H1 (cell line): ENCODE measurements at regions not wholly inside any gene's neighbourhood (a gene's known extent, or its start where the extent isn't known, plus 50 kb on each side); places are given as distances from the start of the nearest gene placed in this dataset.

Source experiments
- CTCF ChIA-PET: fragments of 300-600 bp; sonication (Branson Sonifier 250); formaldehyde crosslinking; loops from one replicate; lab custom pipeline; 2021; ENCODE audit not compliant: partially characterized antibody; lab: Charles Lee
- POLR2A ChIA-PET: fragments of 300-600 bp; sonication (Branson Sonifier 250); formaldehyde crosslinking; loops from one replicate; lab custom pipeline; 2021; ENCODE audit warnings: inconsistent platforms; ENCODE audit not compliant: partially characterized antibody; lab: Charles Lee
- DNase-seq, 2 experiments: peaks; one replicate each; pipeline versions ENCODE4 v3.0.0 to v3.0.0-alpha.2; 2010 to 2022; ENCODE audit warnings: low spot score in 2 of 2, low read depth in 1 of 2, mixed read lengths in 1 of 2
- FAIRE-seq: peaks from 2 replicates; lab custom pipeline; 2011; peaks lifted over from hg19 to GRCh38; lab: Jason Lieb, UNC
- H2AFZ ChIP-seq: 2 replicates; pipeline ENCODE4 v1.8.1; 2012; ENCODE audit warnings: low read length, inconsistent platforms
- H2AK5ac ChIP-seq: 2 replicates; pipeline ENCODE4 v1.6.1; 2013; ENCODE audit warnings: low read depth, low read length
- H2BK120ac ChIP-seq: replicated peaks from 2 replicates; pipeline ENCODE3; 2013; ENCODE audit warnings: low read depth, low read length, inconsistent platforms
- H2BK12ac ChIP-seq: 2 replicates; pipeline ENCODE4 v1.6.1; 2013; ENCODE audit warnings: low read depth, low read length
- H2BK15ac ChIP-seq: 2 replicates; pipeline ENCODE4 v1.6.1; 2013; ENCODE audit warnings: low read length
- H2BK20ac ChIP-seq: 2 replicates; pipeline ENCODE4 v1.6.1; 2013; ENCODE audit warnings: low read length
- H2BK5ac ChIP-seq: 2 replicates; pipeline ENCODE4 v1.6.1; 2013; ENCODE audit warnings: low read depth, low read length
- H3K14ac ChIP-seq: 2 replicates; pipeline ENCODE4 v1.6.1; 2013; ENCODE audit warnings: inconsistent platforms; ENCODE audit not compliant: insufficient read length
- H3K18ac ChIP-seq: 2 replicates; pipeline ENCODE4 v1.6.1; 2013; ENCODE audit warnings: low read length; ENCODE audit errors: extremely low read depth
- H3K23ac ChIP-seq: 2 replicates; pipeline ENCODE4 v1.6.1; 2013; ENCODE audit warnings: inconsistent platforms; ENCODE audit not compliant: insufficient read length
- H3K23me2 ChIP-seq: 2 replicates; pipeline ENCODE4 v1.6.1; 2013; ENCODE audit warnings: low read depth, low read length
- H3K27ac ChIP-seq: 2 replicates; pipeline ENCODE4 v1.6.1; 2011; ENCODE audit warnings: low read depth, low read length, inconsistent platforms
- H3K27me3 ChIP-seq, 4 experiments: replicated peaks in 1 of 4; 1 replicate in 1 of 4; 2 replicates in 3 of 4; pipeline versions ENCODE4 v1.6.1 to v1.8.1; 2011 to 2013; ENCODE audit warnings: low read length in 3 of 4, mild to moderate bottlenecking in 3 of 4, inconsistent platforms in 2 of 4, mixed read lengths in 2 of 4, moderate library complexity in 1 of 4; ENCODE audit not compliant: control insufficient read depth in 3 of 4, insufficient read depth in 3 of 4; ENCODE audit errors: extremely low read depth in 1 of 4
- H3K36me3 ChIP-seq, 4 experiments: 2 replicates each; pipeline versions ENCODE4 v1.6.1 to v1.8.1; 2011 to 2013; ENCODE audit warnings: mild to moderate bottlenecking in 4 of 4, low read length in 3 of 4, moderate library complexity in 2 of 4, control low read depth in 1 of 4, inconsistent platforms in 1 of 4; ENCODE audit not compliant: insufficient read depth in 4 of 4, control insufficient read depth in 2 of 4
- H3K4ac ChIP-seq: replicated peaks from 2 replicates; pipeline ENCODE3; 2013; ENCODE audit warnings: low read length, low read depth, mixed read lengths, inconsistent platforms; ENCODE audit not compliant: insufficient read length
- H3K4me1 ChIP-seq, 4 experiments: replicated peaks in 1 of 4; 1 replicate in 1 of 4; 2 replicates in 3 of 4; pipeline versions ENCODE4 v1.6.1 to v1.8.1; 2011 to 2013; ENCODE audit warnings: low read length in 3 of 4, inconsistent platforms in 2 of 4, mixed read lengths in 1 of 4; ENCODE audit not compliant: insufficient read depth in 4 of 4, control insufficient read depth in 3 of 4
- H3K4me2 ChIP-seq, 2 experiments: 2 replicates each; pipeline versions ENCODE4 v1.6.1 to v1.8.1; 2011 to 2013; ENCODE audit warnings: low read depth in 2 of 2, low read length in 2 of 2, control low read depth in 1 of 2, inconsistent platforms in 1 of 2, mild to moderate bottlenecking in 1 of 2; ENCODE audit not compliant: insufficient read depth in 1 of 2
- H3K4me3 ChIP-seq, 4 experiments: fragments of 200-600, 300-600 bp in 1 of 4; sonication (generic), shearing (Covaris generic), sonication (Bioruptor Twin) in 1 of 4; 2 replicates each; pipeline versions ENCODE4 v1.5.1 to v1.8.1; 2011 to 2016; ENCODE audit warnings: low read length in 4 of 4, low read depth in 3 of 4, control low read depth in 2 of 4, inconsistent platforms in 2 of 4, mild to moderate bottlenecking in 2 of 4, mixed read lengths in 1 of 4, moderate library complexity in 1 of 4; ENCODE audit not compliant: insufficient read depth in 2 of 4; ENCODE audit errors: extremely low read depth in 1 of 4
- H3K56ac ChIP-seq: replicated peaks from 2 replicates; pipeline ENCODE3; 2013; ENCODE audit warnings: low read depth, mild to moderate bottlenecking, mixed read lengths, low read length, inconsistent platforms; ENCODE audit not compliant: insufficient read length
- H3K79me1 ChIP-seq: 2 replicates; pipeline ENCODE4 v1.6.1; 2013; ENCODE audit warnings: low read depth, low read length, control low read depth
- H3K79me2 ChIP-seq, 2 experiments: 2 replicates each; pipeline versions ENCODE4 v1.6.1 to v1.8.1; 2012 to 2013; ENCODE audit warnings: low read length in 2 of 2, mild to moderate bottlenecking in 2 of 2, inconsistent platforms in 1 of 2; ENCODE audit not compliant: insufficient read depth in 2 of 2, control insufficient read depth in 1 of 2
- H3K9ac ChIP-seq, 4 experiments: replicated peaks in 1 of 4; 1 replicate in 1 of 4; 2 replicates in 3 of 4; pipeline versions ENCODE4 v1.6.1 to v1.8.1; 2011 to 2013; ENCODE audit warnings: low read depth in 3 of 4, low read length in 3 of 4, control low read depth in 2 of 4, mild to moderate bottlenecking in 2 of 4, moderate library complexity in 2 of 4, inconsistent platforms in 1 of 4; ENCODE audit errors: extremely low read depth in 1 of 4
- H3K9me3 ChIP-seq, 2 experiments: 2 replicates each; pipeline versions ENCODE4 v1.6.1 to v1.8.1; 2012 to 2013; ENCODE audit warnings: mild to moderate bottlenecking in 2 of 2, moderate library complexity in 2 of 2, control low read depth in 1 of 2, inconsistent platforms in 1 of 2, low read depth in 1 of 2, low read length in 1 of 2, mixed read lengths in 1 of 2; ENCODE audit not compliant: insufficient read depth in 2 of 2
- H4K20me1 ChIP-seq, 2 experiments: replicated peaks in 1 of 2; 2 replicates each; pipeline versions ENCODE3 to v1.8.1; 2011 to 2013; ENCODE audit warnings: inconsistent platforms in 2 of 2, low read length in 2 of 2, mild to moderate bottlenecking in 1 of 2; ENCODE audit not compliant: insufficient read depth in 2 of 2, control insufficient read depth in 1 of 2
- H4K5ac ChIP-seq: 2 replicates; pipeline ENCODE4 v1.6.1; 2013; ENCODE audit warnings: low read length, low read depth, mixed read lengths, inconsistent platforms; ENCODE audit not compliant: insufficient read length
- H4K8ac ChIP-seq: 2 replicates; pipeline ENCODE4 v1.8.0; 2013; ENCODE audit warnings: mild to moderate bottlenecking, moderate library complexity, low read length, inconsistent platforms; ENCODE audit not compliant: insufficient read depth; ENCODE audit errors: extremely low read depth
- H4K91ac ChIP-seq: replicated peaks from 2 replicates; pipeline ENCODE3; 2013; ENCODE audit warnings: low read length, mixed read lengths, inconsistent platforms; ENCODE audit not compliant: insufficient read length
- CHD1 ChIP-seq: IDR thresholded peaks from 2 replicates; pipeline ENCODE4 v1.6.1; 2012; ENCODE audit warnings: low read depth, low read length, improper control_type of control experiment
- SRF ChIP-seq: IDR thresholded peaks from 2 replicates; pipeline ENCODE4 v1.6.1; 2011; ENCODE audit warnings: mild to moderate bottlenecking, low read depth, low read length, moderate library complexity
- SUZ12 ChIP-seq: fragments of 200-600 bp; sonication (generic); IDR thresholded peaks from 2 replicates; pipeline ENCODE4 v1.6.1; 2012; ENCODE audit warnings: mild to moderate bottlenecking, inconsistent platforms, low read length, moderate library complexity, mixed read lengths
- TCF12 ChIP-seq: IDR thresholded peaks from 2 replicates; pipeline ENCODE4 v1.6.1; 2011; ENCODE audit warnings: low read depth, mild to moderate bottlenecking, low read length
- TEAD4 ChIP-seq: IDR thresholded peaks from 2 replicates; pipeline ENCODE4 v1.6.1; 2012; ENCODE audit warnings: low read depth, low read length, inconsistent platforms, mixed read lengths
- WGBS, 2 experiments: shearing (Covaris generic) in 1 of 2; methylation state at CpG; one replicate each; pipeline versions ENCODE4 v1.1.6 to v1.1.7; 2013 to 2015; ENCODE audit warnings: low lambda C conversion rate in 2 of 2, mixed read lengths in 2 of 2, inconsistent platforms in 1 of 2, low coverage in 1 of 2, missing lambda C conversion rate in 1 of 2; ENCODE audit not compliant: insufficient replicate concordance in 2 of 2, insufficient coverage in 1 of 2, insufficient read length in 1 of 2; ENCODE audit errors: extremely low coverage in 1 of 2, missing lambda C conversion rate in 1 of 2; 5-methylcytosine and 5-hydroxymethylcytosine counted together
- TF ChIP-seq, protein P1 (sequence below): IDR thresholded peaks from 2 replicates; pipeline ENCODE4 v1.6.1; 2011; ENCODE audit warnings: low read length, improper control_type of control experiment

DNA sequence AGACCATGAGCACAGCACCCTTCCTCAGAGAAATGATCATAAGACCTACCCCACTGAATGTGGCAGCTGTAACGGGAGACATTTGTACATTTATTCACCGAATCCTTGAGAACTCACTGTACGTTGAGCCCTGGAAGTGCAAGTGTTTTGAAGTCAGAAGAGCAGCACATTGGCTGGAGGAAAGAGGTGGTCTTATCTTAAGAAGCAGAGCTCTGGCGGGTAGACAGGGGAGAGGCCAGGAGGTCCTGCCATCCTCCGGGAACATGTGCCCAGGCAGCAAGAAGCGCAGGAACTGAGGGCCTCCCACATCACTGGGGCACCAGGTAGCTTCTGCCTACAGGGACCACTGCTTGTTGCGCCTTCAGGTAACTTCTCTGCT lies 169.2 kb upstream of the IRF2BP2 start:
- Histone ChIP-seq H4K8ac (no peak overlapping the region), H2BK120ac (no peak overlapping the region), H3K9me3 (no peaks in the 10 kb centered on the region; a peak in 1 of 4 replicates), H4K5ac (no peak overlapping the region), H3K56ac (no peak overlapping the region), H3K14ac (no peak overlapping the region), H2BK12ac (peak overlapping the region; percentile 0; the same call in 1 of the 2 replicates), H4K20me1 (no peaks in the 10 kb centered on the region), H3K4me2 (no peak overlapping the region), H2AK5ac (no peak overlapping the region), H3K27me3 (0 out of 7 replicates have a peak, but pooled peaks cover 0 to 4% (median 0%) of the 10 kb centered on the region in 4 experiments), H2BK20ac (0 out of 2 replicates have a peak overlapping the region, but pooled peaks have one; percentile 15), H3K79me2 (no peaks in the 10 kb centered on the region), H2BK15ac (peak overlapping the region; percentile 3), H3K18ac (no peak overlapping the region), H3K27ac (no peak overlapping the region), H3K4ac (no peak overlapping the region), H3K23ac (no peak overlapping the region), H3K23me2 (no peaks in the 10 kb centered on the region), H3K9ac (no peak overlapping the region), H2BK5ac (no peak overlapping the region), H3K79me1 (no peaks in the 10 kb centered on the region), H3K4me1 (peaks cover 0 to 4% (median 0%) of the 10 kb centered on the region in 4 experiments; a peak in 3 of 7 replicates), H3K36me3 (no peaks in the 10 kb centered on the region), H4K91ac (peak overlapping the region; percentile 6), H3K4me3 (no peak overlapping the region), H2AFZ (no peak overlapping the region)
- CTCF ChIA-PET, result no interaction called here
- 80% methylated on average over 7 of the region's 7 CpGs; no CpG with 5 or more reads in 1 of the 2 experiments for WGBS, 2 experiments
- POLR2A ChIA-PET, result no interaction called here
- DNase-seq (peak in 1 of 2 experiments; percentile 55), FAIRE-seq (no peak)
- TF ChIP-seq, protein P1, sequence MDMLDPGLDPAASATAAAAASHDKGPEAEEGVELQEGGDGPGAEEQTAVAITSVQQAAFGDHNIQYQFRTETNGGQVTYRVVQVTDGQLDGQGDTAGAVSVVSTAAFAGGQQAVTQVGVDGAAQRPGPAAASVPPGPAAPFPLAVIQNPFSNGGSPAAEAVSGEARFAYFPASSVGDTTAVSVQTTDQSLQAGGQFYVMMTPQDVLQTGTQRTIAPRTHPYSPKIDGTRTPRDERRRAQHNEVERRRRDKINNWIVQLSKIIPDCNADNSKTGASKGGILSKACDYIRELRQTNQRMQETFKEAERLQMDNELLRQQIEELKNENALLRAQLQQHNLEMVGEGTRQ, result no peak
- TF ChIP-seq SRF (no peak), TCF12 (no peak), TEAD4 (no peak), CHD1 (no peak), SUZ12 (0 out of 2 replicates have a peak, but pooled peaks have one; percentile 11)
